Retinal pigment epithelial cell (primary cell): ENCODE measurements at regions not wholly inside any gene's neighbourhood (a gene's known extent, or its start where the extent isn't known, plus 50 kb on each side); places are given as distances from the start of the nearest gene placed in this dataset.

Experiments used
- DNase-seq: peaks from one replicate; pipeline ENCODE4 v3.0.0-alpha.2; 2010; ENCODE audit warnings: low read depth
- H3K4me3 ChIP-seq: 2 replicates; pipeline ENCODE4 v1.5.1; 2011; ENCODE audit warnings: mild to moderate bottlenecking, low read length, control low read depth, moderate library complexity
- CTCF ChIP-seq: conservative IDR thresholded peaks from 2 replicates; pipeline ENCODE4 v1.5.1; 2011; ENCODE audit warnings: low read depth, low read length, control low read depth, inconsistent platforms

GRCh38 chr1:5245348-5245747, 590.9 kb downstream of the AJAP1 start:
- H3K4me3 ChIP-seq = no peak overlapping the region
- DNase-seq = no peak
- no peak for TF ChIP-seq CTCF

GRCh38 chr1:5244631-5245285, 590.3 kb downstream of the AJAP1 start:
- no peak overlapping the region for H3K4me3 ChIP-seq
- DNase-seq = no peak
- TF ChIP-seq CTCF = no peak

- H3K4me3 ChIP-seq = no peak overlapping the region
- no peak for DNase-seq
- no peak for TF ChIP-seq CTCF
Measured at GRCh38 chr1:5242850-5243249, 588.4 kb downstream of the AJAP1 start.

- no peak for DNase-seq
- no peak for TF ChIP-seq CTCF
Measured at GRCh38 chr1:5239911-5240310, 585.5 kb downstream of the AJAP1 start.

GRCh38 chr1:5238351-5239130, 584.1 kb downstream of the AJAP1 start:
- no peak for DNase-seq
- no peak overlapping the region for H3K4me3 ChIP-seq
- TF ChIP-seq CTCF = no peak

More at GRCh38 chr1:5239911-5240310, 585.5 kb downstream of the AJAP1 start:
- H3K4me3 ChIP-seq = no peak overlapping the region

- H3K4me3 ChIP-seq = no peak overlapping the region
- DNase-seq = no peak
- no peak for TF ChIP-seq CTCF
Measured at GRCh38 chr1:5235355-5235899, 581.0 kb downstream of the AJAP1 start.
